ENCODE measurements at regions not wholly inside any gene's neighbourhood (a gene's known extent, or its start where the extent isn't known, plus 50 kb on each side); places are given as distances from the start of the nearest gene placed in this dataset.
"Not testable (repeated sequence)": the region's sequence is repeated elsewhere in the genome, so short reads cannot be mapped to it uniquely, and the experiment has no call there.

DNA sequence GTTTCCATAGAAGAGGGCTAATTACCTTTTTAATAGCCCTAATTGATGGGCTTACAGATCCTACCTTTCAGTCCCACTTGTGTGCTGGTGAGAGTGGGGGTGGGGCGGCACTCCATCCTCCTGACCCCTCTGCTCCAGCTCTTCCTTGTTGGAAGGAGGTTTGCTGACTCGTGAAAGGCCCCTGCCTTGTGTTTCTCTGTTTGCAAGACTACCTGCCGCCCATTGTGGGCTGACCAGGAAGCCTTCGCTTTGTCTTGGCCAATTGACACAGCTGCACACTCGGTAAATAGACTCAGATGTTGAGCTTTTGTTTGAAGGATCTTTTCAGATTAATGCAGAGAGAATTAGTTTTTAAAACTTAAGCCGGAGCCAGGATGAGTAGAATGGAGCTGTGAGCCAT is 197.3 kb upstream of the HES1 start:
- DNase-seq = no peak

DNA sequence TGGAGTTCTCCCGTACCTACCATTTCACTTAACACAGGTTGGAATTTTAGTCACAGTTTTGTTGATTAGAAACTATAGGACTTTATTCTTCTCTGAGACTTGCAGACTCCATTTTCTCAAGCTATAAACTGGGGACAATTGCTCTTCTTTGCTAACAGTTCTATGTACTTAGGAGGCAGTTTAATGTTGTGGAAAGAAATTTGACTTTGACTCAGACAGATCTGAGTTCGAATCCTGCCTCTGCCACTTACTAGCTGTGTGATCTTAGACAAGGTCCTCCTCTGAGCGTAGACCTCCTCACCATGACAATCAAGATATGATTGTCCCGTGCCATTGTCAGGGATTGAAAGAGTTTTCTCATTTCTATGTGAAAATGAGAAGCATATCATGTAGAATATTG is 196.4 kb upstream of the HES1 start:
- DNase-seq = no peak

DNA sequence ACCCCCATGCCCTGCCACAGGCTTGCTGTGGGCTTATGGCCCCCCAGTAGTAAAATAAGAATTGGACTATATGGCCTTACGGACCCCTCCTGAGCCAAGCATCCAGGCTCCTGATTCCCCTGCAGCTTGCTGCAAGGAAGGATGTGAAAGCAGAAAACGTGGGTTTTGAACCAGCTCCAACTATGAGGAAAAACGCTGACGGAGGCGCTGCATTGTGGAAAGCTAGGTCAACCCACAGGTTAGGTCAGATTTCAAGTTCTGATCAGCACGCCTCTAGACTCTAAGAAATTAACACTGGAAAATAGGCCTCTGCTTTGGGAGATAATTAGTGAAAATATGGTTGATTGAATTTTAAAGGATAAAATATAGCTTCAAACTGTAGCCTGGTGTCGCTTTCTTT is 195.4 kb upstream of the HES1 start:
- DNase-seq = no peak

DNA sequence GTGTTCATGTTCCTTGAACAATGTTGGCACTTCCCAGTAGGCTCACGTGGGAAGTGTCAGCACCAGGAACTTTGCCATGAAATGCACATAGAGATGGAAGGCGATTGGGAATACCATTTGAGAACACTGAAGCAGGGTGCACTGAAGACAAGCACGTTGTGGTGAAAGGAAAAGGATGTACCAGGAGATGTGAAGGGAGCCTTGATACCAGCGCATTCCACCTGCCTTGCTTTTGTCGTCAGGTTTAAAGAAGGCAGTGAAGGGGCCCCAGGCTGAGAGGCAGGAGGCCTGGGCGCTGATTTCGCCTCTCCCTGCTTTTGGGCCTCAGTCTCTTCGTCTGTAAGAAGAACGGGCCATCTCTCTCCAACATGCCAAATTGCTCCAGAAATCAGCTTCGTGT is 194.5 kb upstream of the HES1 start:
- no peak for DNase-seq

DNA sequence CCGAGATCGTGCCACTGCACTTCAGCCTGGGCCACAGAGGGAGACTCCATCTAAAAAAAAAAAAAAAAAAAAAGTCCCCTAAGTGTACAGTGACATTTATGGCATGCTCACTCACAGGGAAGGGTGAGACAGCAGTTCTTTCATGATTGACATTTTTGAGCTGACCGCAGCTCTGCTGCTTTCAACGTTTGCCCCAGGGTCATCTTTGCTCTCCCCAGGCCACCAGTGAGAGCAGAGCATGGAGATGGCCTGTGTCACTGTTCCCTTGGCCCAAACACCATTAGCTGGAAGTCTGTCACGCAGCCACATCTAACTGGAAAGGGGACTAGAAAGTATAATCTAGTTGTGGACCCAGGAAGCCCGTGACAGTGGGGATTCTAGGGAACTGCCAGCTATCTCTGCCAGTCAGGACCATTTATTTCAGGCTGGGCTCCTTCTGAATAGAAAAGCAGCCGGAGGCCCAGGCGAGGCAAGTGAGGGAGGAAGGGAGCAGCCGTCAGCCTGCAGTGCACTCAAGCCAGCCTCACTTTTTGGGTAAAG is 193.4 kb upstream of the HES1 start:
- no peak for DNase-seq

GRCh38 chr3:193943200-193943599 is 192.7 kb upstream of the HES1 start:
- DNase-seq = no peak

DNA sequence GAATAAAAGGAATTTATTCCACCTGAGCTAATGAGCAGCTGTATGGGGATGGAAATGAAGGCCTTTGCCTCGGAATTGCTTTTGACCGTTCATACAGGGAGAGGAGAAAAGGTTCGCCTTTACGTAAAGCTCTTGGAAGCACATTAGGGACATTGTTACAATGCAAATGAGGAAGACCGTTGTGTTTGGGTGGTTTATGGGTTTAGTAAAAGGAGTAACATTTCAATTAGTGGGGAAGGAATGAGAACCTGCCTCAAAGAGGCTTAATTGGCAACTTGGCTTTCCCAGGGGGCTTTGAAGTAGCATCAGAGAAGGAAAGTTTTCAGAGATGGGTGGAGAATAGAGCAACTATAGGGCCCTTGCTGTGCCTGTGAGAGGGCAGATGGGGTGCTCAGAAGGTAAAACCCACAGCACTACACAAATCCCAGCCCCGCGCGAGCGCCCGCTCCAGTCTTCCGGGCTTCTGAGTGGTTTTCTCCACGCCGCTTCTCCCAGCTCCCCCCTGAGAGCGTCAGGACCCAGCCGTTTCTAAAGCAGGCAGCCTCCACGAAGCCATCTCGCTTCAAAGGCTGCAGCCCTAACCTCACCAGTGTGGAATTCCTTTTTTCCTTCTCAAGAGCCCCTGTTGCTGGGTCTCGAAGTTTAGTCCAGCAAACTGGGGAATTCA is 192.0 kb upstream of the HES1 start:
- no peak for DNase-seq

GRCh38 chr3:193944518-193944884 is 191.4 kb upstream of the HES1 start:
- DNase-seq = no peak

DNA sequence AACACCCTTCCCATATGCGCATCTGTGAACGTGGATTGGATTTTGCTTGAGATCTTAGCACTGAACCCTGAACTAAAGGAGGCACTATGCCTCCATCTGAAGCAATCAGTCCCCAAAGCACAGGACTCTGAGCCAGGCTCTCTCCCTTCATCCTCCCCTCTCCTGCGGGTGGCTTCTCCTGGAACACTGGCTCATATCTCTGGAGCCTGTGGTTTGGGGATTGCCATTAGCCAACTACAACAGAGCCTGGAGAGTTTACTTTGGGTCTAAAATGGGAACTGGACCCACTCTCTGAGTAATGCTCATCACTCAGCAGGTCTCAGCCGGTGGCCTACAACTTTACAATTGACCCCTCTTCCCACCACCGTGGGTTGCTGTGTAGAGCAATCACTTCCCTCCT is 190.8 kb upstream of the HES1 start:
- no peak for DNase-seq

GRCh38 chr3:193946945-193947344 is 189.0 kb upstream of the HES1 start:
- no peak for DNase-seq

- no peak for DNase-seq
Measured at GRCh38 chr3:193947596-193947995, 188.4 kb upstream of the HES1 start.

GRCh38 chr3:193948459-193948858 is 187.5 kb upstream of the HES1 start:
- DNase-seq = no peak

DNA sequence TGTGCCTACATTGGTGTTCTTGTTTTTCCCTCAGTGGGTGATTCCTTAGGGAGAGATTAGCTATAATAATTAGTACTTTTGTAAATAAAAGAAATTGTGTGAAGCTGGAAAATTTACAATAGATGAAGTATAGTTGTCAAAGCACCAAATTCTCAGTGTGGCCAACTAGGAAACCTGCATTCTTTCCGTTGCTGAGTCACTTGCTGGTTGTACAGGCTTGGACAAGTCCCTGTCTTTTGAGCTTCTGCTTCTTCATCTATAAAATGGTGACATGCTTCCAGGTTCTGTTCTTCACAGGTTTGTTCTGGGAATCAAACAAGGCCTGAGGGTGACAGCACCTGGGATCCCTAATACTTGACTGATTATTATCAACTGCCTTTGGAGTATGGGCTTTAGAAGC is 184.1 kb upstream of the HES1 start:
- no peak for DNase-seq

DNA sequence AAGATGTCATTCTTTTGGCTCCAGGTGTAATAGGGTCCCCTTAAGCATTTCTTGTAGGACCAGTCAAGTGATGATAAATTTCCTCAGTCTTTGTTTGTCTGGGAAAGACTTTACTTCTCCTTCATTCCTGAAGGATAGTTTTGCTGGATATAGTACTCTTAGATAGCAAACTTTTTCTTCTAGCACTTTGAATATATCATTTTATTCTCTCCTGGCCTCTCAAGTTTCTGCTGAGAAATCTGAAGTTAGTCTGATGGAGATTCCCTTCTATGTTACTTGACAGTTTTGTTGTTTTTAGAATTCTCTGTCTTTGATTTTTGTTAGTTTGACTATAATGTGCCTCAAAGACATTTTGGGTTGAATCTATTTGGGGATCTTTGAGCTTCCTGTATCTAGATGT is 181.2 kb upstream of the HES1 start:
- no peak for DNase-seq

DNA sequence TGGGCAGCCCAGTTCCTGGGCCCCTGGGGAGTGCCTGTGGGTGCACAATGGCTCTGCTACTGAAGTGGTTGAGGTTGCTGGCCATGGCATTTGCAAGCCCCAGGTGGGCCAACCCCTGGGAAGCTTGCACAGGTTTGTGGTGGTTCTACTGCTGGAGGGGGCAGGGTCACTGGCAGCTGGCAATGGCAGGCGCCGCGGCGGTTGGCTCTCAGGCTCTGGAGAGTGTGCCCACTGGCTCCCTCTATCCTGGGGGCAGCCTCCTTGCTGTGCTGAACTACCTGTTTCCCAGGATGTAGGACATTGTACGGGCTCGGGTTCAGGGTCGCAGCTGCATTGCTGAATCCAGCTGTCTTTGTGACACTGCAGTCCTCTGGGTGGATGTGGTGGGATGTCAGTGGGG is 180.2 kb upstream of the HES1 start:
- DNase-seq = no peak

GRCh38 chr3:193959861-193960260 is 176.1 kb upstream of the HES1 start:
- DNase-seq = no peak

GRCh38 chr3:193960487-193961274 is 175.3 kb upstream of the HES1 start:
- DNase-seq = no peak

- DNase-seq = no peak
Measured at GRCh38 chr3:193962986-193963685, 172.8 kb upstream of the HES1 start.

- no peak for DNase-seq
Measured at GRCh38 chr3:193963808-193964516, 172.0 kb upstream of the HES1 start.

DNA sequence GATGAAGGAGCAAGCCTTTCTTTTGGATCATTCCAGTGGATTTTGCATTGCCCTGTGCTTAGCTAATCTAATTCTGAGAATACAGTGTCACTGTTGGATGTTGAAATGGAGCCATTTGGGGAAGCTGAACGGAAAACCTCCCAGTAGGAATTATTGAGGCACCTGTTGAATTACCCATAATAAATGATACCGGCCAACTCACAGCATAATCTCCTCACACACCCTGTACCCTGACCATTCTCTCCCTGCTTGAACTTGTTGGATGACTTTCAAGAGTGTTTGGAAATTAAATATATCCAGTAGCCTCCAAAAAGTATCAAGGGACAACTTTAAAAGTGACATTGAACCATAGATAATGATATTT is 171.4 kb upstream of the HES1 start:
- no peak for DNase-seq

GRCh38 chr3:193968380-193968974 is 167.5 kb upstream of the HES1 start:
- DNase-seq = no peak

GRCh38 chr3:193970131-193970772 is 165.7 kb upstream of the HES1 start:
- not testable (repeated sequence) for DNase-seq

Data from KG1 (cell line).